Spleen (tissue), 11 donors: ENCODE measurements at regions not wholly inside any gene's neighbourhood (a gene's known extent, or its start where the extent isn't known, plus 50 kb on each side); places are given as distances from the start of the nearest gene placed in this dataset.
"Not testable (repeated sequence)": the region's sequence is repeated elsewhere in the genome, so short reads cannot be mapped to it uniquely, and the experiment has no call there.

Source experiments
- DNase-seq: peaks from one replicate; pipeline ENCODE4 v3.0.0-alpha.2; 2020
- H3K27ac ChIP-seq, 8 donors: fragments of 200-600 bp; sonication (generic) in 7 of 8; 1 replicate in 4 of 8; 2 replicates in 4 of 8; pipeline versions ENCODE4 v1.5.0 to v1.8.0; 2016 to 2021; ENCODE audit warnings: inconsistent platforms in 4 of 8, mild to moderate bottlenecking in 4 of 8, moderate library complexity in 1 of 8
- H3K27me3 ChIP-seq, 7 donors: fragments of 200-600 bp; sonication (generic) in 6 of 7; replicated peaks in 1 of 7; 1 replicate in 4 of 7; 2 replicates in 3 of 7; pipeline versions ENCODE4 v1.5.0 to v1.8.0; 2016 to 2021; ENCODE audit warnings: inconsistent platforms in 3 of 7, mild to moderate bottlenecking in 1 of 7
- H3K36me3 ChIP-seq, 6 donors: fragments of 200-600 bp; sonication (generic) in 5 of 6; 1 replicate in 4 of 6; 2 replicates in 2 of 6; pipeline versions ENCODE4 v1.5.0 to v1.8.0; 2016 to 2021; ENCODE audit warnings: inconsistent platforms in 2 of 6
- H3K4me1 ChIP-seq, 6 donors: fragments of 200-600 bp; sonication (generic) in 5 of 6; 1 replicate in 3 of 6; 2 replicates in 3 of 6; pipeline versions ENCODE4 v1.5.0 to v1.8.0; 2016 to 2021; ENCODE audit warnings: inconsistent platforms in 3 of 6
- H3K4me3 ChIP-seq, 8 donors: fragments of 200-600 bp; sonication (generic) in 7 of 8; 1 replicate in 4 of 8; 2 replicates in 4 of 8; pipeline versions ENCODE4 v1.5.0 to v1.8.0; 2016 to 2021; ENCODE audit warnings: inconsistent platforms in 4 of 8, mild to moderate bottlenecking in 4 of 8, moderate library complexity in 2 of 8
- H3K9me3 ChIP-seq, 8 donors: fragments of 200-600 bp; sonication (generic) in 7 of 8; 1 replicate in 4 of 8; 2 replicates in 4 of 8; pipeline versions ENCODE4 v1.5.0 to v1.8.0; 2016 to 2021; ENCODE audit warnings: inconsistent platforms in 4 of 8
- POLR2A ChIP-seq, 3 donors: fragments of 450-650 bp; IDR thresholded peaks; one replicate each; pipeline ENCODE4 v1.5.1; 2017; ENCODE audit warnings: antibody characterized with exemption in 3 of 3, mild to moderate bottlenecking in 1 of 3
- POLR2AphosphoS5 ChIP-seq, 3 donors: sonication (generic); formaldehyde crosslinking; IDR thresholded peaks; one replicate each; pipeline ENCODE4 v1.5.1; 2017; ENCODE audit warnings: antibody characterized with exemption in 3 of 3
- WGBS, 5 donors: extraction: QIAGEN DNeasy Blood & Tissue Kit in 3 of 5; methylation state at CpG; one replicate each; pipeline versions ENCODE4 v1.1.5 to v1.1.7; 2013 to 2018; 5-methylcytosine and 5-hydroxymethylcytosine counted together
- intact Hi-C: fragments of 100-400 bp; cut with DNase I; formaldehyde crosslinking; loops from one replicate; pipeline ENCODE4 v1.15.0; 2023; ENCODE audit warnings: low total_unique reads
- TF ChIP-seq, protein P1 (sequence below), 11 experiments: fragments of 200-600 bp in 7 of 11; fragments of 450-650 bp in 4 of 11; sonication (generic) in 4 of 11; IDR thresholded peaks in 8 of 11; conservative IDR thresholded peaks in 3 of 11; 1 replicate in 7 of 11; 2 replicates in 4 of 11; pipeline versions ENCODE4 v1.4.0 to v1.8.0; 2016 to 2021; ENCODE audit warnings: antibody characterized with exemption in 11 of 11, inconsistent platforms in 4 of 11, mild to moderate bottlenecking in 1 of 11
- donor health status: healthy with polysubstance abuse.
- donor health status: DM: no; HTN: no; CAD: no; lungs with moderate emphysema.
- donor health status: DM: no; HTN: no; CAD: no.
- donor health status: Bipolar disorder and iron deficiency.
- donor health status: healthy.
- donor health status: DM: no; HTN: no; CAD: no.
- donor health status: DM: yes; HTN: yes; CAD: no.

- no peak overlapping the region for H3K4me3 ChIP-seq
- H3K36me3 ChIP-seq = no peaks in the 10 kb centered on the region
- peaks cover 0 to 4% (median 0%) of the 10 kb centered on the region in 8 donors for H3K9me3 ChIP-seq
- 67 to 80% (median 69%) methylated on average over 2 of the region's 2 CpGs for WGBS, 5 donors
- intact Hi-C loops = no loop called here
- no peak for DNase-seq
- H3K27ac ChIP-seq = no peak overlapping the region
- TF ChIP-seq POLR2AphosphoS5 (IDR thresholded peaks at IDR 0.05) (no peak), POLR2A (IDR thresholded peaks at IDR 0.05) (no peak)
- TF ChIP-seq, protein P1, sequence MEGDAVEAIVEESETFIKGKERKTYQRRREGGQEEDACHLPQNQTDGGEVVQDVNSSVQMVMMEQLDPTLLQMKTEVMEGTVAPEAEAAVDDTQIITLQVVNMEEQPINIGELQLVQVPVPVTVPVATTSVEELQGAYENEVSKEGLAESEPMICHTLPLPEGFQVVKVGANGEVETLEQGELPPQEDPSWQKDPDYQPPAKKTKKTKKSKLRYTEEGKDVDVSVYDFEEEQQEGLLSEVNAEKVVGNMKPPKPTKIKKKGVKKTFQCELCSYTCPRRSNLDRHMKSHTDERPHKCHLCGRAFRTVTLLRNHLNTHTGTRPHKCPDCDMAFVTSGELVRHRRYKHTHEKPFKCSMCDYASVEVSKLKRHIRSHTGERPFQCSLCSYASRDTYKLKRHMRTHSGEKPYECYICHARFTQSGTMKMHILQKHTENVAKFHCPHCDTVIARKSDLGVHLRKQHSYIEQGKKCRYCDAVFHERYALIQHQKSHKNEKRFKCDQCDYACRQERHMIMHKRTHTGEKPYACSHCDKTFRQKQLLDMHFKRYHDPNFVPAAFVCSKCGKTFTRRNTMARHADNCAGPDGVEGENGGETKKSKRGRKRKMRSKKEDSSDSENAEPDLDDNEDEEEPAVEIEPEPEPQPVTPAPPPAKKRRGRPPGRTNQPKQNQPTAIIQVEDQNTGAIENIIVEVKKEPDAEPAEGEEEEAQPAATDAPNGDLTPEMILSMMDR (IDR thresholded peaks at IDR 0.05 in 8 of 11, conservative IDR thresholded peaks at IDR 0.05 in 3 of 11) = no peak
- no peaks in the 10 kb centered on the region for H3K27me3 ChIP-seq
- no peaks in the 10 kb centered on the region for H3K4me1 ChIP-seq
Observed at GRCh38 chr9:73327149-73327548, 175.5 kb downstream of the ANXA1 start.

DNA sequence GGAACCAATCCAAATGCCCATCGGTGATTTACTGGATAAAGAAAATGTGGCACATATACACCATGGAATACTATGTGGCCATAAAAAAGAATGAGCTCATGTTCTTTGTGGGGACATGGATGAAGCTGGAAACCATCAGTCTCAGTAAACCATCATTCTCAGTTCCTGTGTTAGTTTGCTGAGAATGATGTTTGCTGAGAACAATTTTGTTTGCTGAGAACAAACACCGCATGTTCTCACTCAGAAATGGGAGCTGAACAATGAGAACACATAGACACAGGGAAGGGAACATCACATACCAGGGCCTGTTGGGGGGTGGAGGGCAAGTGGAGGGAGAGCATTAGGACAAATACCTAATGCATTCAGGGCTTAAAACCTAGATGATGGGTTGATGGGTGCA lies 185.5 kb downstream of the ANXA1 start:
- H3K27ac ChIP-seq, H3K27me3 ChIP-seq, H3K4me1 ChIP-seq, DNase-seq, intact Hi-C loops, H3K36me3 ChIP-seq, H3K4me3 ChIP-seq, H3K9me3 ChIP-seq: not testable (repeated sequence)
- 81 to 96% (median 92%) methylated on average over 2 of the region's 2 CpGs for WGBS, 5 donors

DNA sequence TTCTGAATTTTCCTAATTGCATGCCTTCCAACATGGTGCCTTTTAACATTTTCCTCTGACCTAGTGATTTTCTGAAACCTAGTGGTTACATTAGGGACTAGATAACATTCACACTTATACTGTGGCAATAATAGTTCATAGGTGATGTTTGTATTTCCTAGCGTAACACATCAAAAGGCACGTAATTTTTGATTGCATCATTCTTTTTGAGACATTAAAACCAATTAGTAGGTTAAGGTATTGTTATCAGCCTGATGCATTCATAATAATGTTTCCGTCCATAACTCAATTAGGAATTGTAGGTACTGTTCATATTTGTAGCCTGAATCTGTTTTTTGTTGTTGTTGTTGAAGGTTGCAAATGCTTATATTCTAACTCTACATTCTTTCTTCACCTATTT lies 192.4 kb downstream of the ANXA1 start:
- WGBS, 5 donors = 85 to 89% (median 89%) methylated on average over 3 of the region's 3 CpGs
- H3K9me3 ChIP-seq = no peaks in the 10 kb centered on the region
- no peaks in the 10 kb centered on the region for H3K4me1 ChIP-seq
- H3K36me3 ChIP-seq = no peaks in the 10 kb centered on the region
- intact Hi-C loops = no loop called here
- no peak for DNase-seq
- TF ChIP-seq POLR2AphosphoS5 (IDR thresholded peaks at IDR 0.05) (no peak), POLR2A (IDR thresholded peaks at IDR 0.05) (no peak)
- TF ChIP-seq, protein P1 (IDR thresholded peaks at IDR 0.05 in 8 of 11, conservative IDR thresholded peaks at IDR 0.05 in 3 of 11) = no peak
- H3K27me3 ChIP-seq = no peaks in the 10 kb centered on the region
- no peak overlapping the region for H3K4me3 ChIP-seq
- H3K27ac ChIP-seq = no peak overlapping the region

- Histone ChIP-seq H3K27me3 (no peaks in the 10 kb centered on the region), H3K4me1 (no peaks in the 10 kb centered on the region), H3K4me3 (no peak overlapping the region), H3K36me3 (no peaks in the 10 kb centered on the region), H3K9me3 (no peaks in the 10 kb centered on the region), H3K27ac (no peak overlapping the region)
- no peak for DNase-seq
- WGBS, 5 donors = 74 to 85% (median 80%) methylated on average over 4 of the region's 4 CpGs
- TF ChIP-seq POLR2A (IDR thresholded peaks at IDR 0.05) (no peak), POLR2AphosphoS5 (IDR thresholded peaks at IDR 0.05) (no peak)
- TF ChIP-seq, protein P1 (IDR thresholded peaks at IDR 0.05 in 8 of 11, conservative IDR thresholded peaks at IDR 0.05 in 3 of 11) = no peak
- intact Hi-C loops = no loop called here
Observed at GRCh38 chr9:73347123-73347522, 195.5 kb downstream of the ANXA1 start.

DNA sequence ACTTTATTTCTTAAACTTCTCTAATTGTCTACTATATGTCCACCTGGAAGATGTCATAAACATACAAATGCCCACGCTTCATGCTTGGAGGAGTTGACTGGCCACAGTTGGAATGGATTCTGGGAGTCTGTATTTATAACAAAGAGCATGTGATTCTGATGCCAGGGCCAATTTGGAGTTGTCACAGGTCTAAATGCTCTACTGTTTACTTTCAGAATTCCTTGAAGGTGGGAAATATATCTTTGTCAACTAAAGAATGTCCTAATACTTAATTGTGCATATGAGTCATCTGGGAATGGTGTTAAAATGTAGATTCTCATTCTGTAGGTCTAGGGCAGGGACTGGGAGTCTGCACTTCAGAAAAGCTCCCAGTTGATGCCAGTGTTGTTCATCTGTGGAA lies 196.1 kb downstream of the ANXA1 start:
- Histone ChIP-seq H3K4me1 (no peaks in the 10 kb centered on the region), H3K27me3 (no peaks in the 10 kb centered on the region), H3K36me3 (no peaks in the 10 kb centered on the region), H3K4me3 (no peak overlapping the region), H3K9me3 (no peaks in the 10 kb centered on the region), H3K27ac (no peak overlapping the region)
- intact Hi-C loops = no loop called here
- 68 to 88% (median 76%) methylated on average over 1 of the region's 1 CpG for WGBS, 5 donors
- no peak for DNase-seq
- TF ChIP-seq POLR2AphosphoS5 (IDR thresholded peaks at IDR 0.05) = no peak
